GM12865 (cell line): ENCODE measurements at regions not wholly inside any gene's neighbourhood (a gene's known extent, or its start where the extent isn't known, plus 50 kb on each side); places are given as distances from the start of the nearest gene placed in this dataset.

Source experiments
- DNase-seq: peaks from one replicate; pipeline ENCODE4 v3.0.0; 2010; ENCODE audit warnings: low read depth
- H3K4me3 ChIP-seq: 2 replicates; pipeline ENCODE4 v1.5.1; 2011; ENCODE audit warnings: mild to moderate bottlenecking, low read depth, low read length, control low read depth
- CTCF ChIP-seq: IDR thresholded peaks from 2 replicates; pipeline ENCODE4 v1.5.1; 2011; ENCODE audit warnings: low read length, control low read depth, low read depth, inconsistent platforms; ENCODE audit not compliant: insufficient read depth; ENCODE audit errors: missing control alignments

GRCh38 chr16:77562497-77562896 is 127.7 kb upstream of the ADAMTS18 start:
- no peak overlapping the region for H3K4me3 ChIP-seq
- TF ChIP-seq CTCF: no peak
- DNase-seq: no peak

GRCh38 chr16:77564791-77565390 is 130.1 kb upstream of the ADAMTS18 start:
- DNase-seq: no peak
- no peak overlapping the region for H3K4me3 ChIP-seq
- no peak for TF ChIP-seq CTCF

GRCh38 chr16:77569406-77569805 is 134.6 kb upstream of the ADAMTS18 start:
- no peak for TF ChIP-seq CTCF
- no peak for DNase-seq
- H3K4me3 ChIP-seq: no peak overlapping the region

GRCh38 chr16:77570574-77570973 is 135.7 kb upstream of the ADAMTS18 start:
- no peak for TF ChIP-seq CTCF
- H3K4me3 ChIP-seq: no peak overlapping the region
- no peak for DNase-seq

- H3K4me3 ChIP-seq: no peak overlapping the region
- TF ChIP-seq CTCF: no peak
- no peak for DNase-seq
Observed at GRCh38 chr16:77571115-77571862, 136.5 kb upstream of the ADAMTS18 start.

GRCh38 chr16:77574867-77575624 is 140.2 kb upstream of the ADAMTS18 start:
- H3K4me3 ChIP-seq: no peak overlapping the region

More at GRCh38 chr16:77574867-77575624, 140.2 kb upstream of the ADAMTS18 start:
- TF ChIP-seq CTCF: no peak
- DNase-seq: no peak
